ENCODE measurements at regions not wholly inside any gene's neighbourhood (a gene's known extent, or its start where the extent isn't known, plus 50 kb on each side); places are given as distances from the start of the nearest gene placed in this dataset.

- Histone ChIP-seq H3K4me1 (no peaks in the 10 kb centered on the region), H3K27me3 (no peaks in the 10 kb centered on the region), H3K4me3 (no peak overlapping the region), H3K27ac (no peak overlapping the region), H3K36me3 (ENCODE audit: low read depth, missing control alignments) (no peaks in the 10 kb centered on the region), H3K9me3 (no peaks in the 10 kb centered on the region)
- 71 to 89% methylated on average over 1 of the region's 1 CpG for WGBS, 2 donors
- TF ChIP-seq CTCF (IDR thresholded peaks at IDR 0.05) = no peak
- TF ChIP-seq POLR2A (IDR thresholded peaks at IDR 0.05) = no peak
- no peak for DNase-seq
- intact Hi-C loops (cut with DNase I; ENCODE audit: low total_unique reads) = no loop called here
Measured at GRCh38 chr3:86303935-86304334, 687.0 kb downstream of the VGLL3 start.

- TF ChIP-seq POLR2A (IDR thresholded peaks at IDR 0.05) (no peak), CTCF (IDR thresholded peaks at IDR 0.05) (no peak)
- no peaks in the 10 kb centered on the region for H3K27me3 ChIP-seq
- H3K4me3 ChIP-seq = peak overlapping the region in 1 of 2 donors; percentile 34
- WGBS, 2 donors = 64 to 78% methylated on average over 21 to 24 of the region's 30 CpGs
- H3K27ac ChIP-seq = no peak overlapping the region
- intact Hi-C loops (cut with DNase I; ENCODE audit: low total_unique reads) = no loop called here
- DNase-seq = no peak
- H3K9me3 ChIP-seq = no peaks in the 10 kb centered on the region
- H3K36me3 ChIP-seq (ENCODE audit: low read depth, missing control alignments) = no peaks in the 10 kb centered on the region
- H3K4me1 ChIP-seq = no peaks in the 10 kb centered on the region
Measured at GRCh38 chr3:86282106-86282787, 708.7 kb downstream of the VGLL3 start.

- H3K4me1 ChIP-seq = peaks cover 8% of the 10 kb centered on the region
- intact Hi-C loops (cut with DNase I; ENCODE audit: low total_unique reads) = no loop called here
- H3K27ac ChIP-seq = no peak overlapping the region
- no peak overlapping the region for H3K4me3 ChIP-seq
- 35 to 38% methylated on average over 4 of the region's 4 CpGs for WGBS, 2 donors
- no peak for DNase-seq
- no peaks in the 10 kb centered on the region for H3K9me3 ChIP-seq
- H3K36me3 ChIP-seq (ENCODE audit: low read depth, missing control alignments) = no peaks in the 10 kb centered on the region
- TF ChIP-seq CTCF (IDR thresholded peaks at IDR 0.05) (no peak), POLR2A (IDR thresholded peaks at IDR 0.05) (no peak)
- no peaks in the 10 kb centered on the region for H3K27me3 ChIP-seq
Measured at GRCh38 chr3:86269364-86270155, 721.4 kb downstream of the VGLL3 start.

GRCh38 chr3:86257955-86258641, 732.9 kb downstream of the VGLL3 start:
- Histone ChIP-seq H3K4me3 (no peak overlapping the region), H3K27ac (no peak overlapping the region), H3K4me1 (no peaks in the 10 kb centered on the region), H3K9me3 (no peaks in the 10 kb centered on the region), H3K27me3 (no peaks in the 10 kb centered on the region), H3K36me3 (ENCODE audit: low read depth, missing control alignments) (no peaks in the 10 kb centered on the region)
- no peak for DNase-seq
- no peak for TF ChIP-seq POLR2A (IDR thresholded peaks at IDR 0.05)
- TF ChIP-seq CTCF (IDR thresholded peaks at IDR 0.05) = no peak
- intact Hi-C loops (cut with DNase I; ENCODE audit: low total_unique reads) = no loop called here
- 80 to 94% methylated on average over 1 of the region's 1 CpG for WGBS, 2 donors

Data from testis (tissue), 2 donors.